HG02678 (cell line): ENCODE measurements at regions not wholly inside any gene's neighbourhood (a gene's known extent, or its start where the extent isn't known, plus 50 kb on each side); places are given as distances from the start of the nearest gene placed in this dataset.
A peak's percentile ranks its signal among the peaks of the same experiment; 100 is the strongest.

Experiments used
- ATAC-seq: cut with Tn5 transposase; IDR thresholded peaks from one replicate; pipeline ENCODE4 v1.9.1; 2021; ENCODE audit warnings: mild to moderate bottlenecking, moderate library complexity; ENCODE audit not compliant: unreplicated experiment

DNA sequence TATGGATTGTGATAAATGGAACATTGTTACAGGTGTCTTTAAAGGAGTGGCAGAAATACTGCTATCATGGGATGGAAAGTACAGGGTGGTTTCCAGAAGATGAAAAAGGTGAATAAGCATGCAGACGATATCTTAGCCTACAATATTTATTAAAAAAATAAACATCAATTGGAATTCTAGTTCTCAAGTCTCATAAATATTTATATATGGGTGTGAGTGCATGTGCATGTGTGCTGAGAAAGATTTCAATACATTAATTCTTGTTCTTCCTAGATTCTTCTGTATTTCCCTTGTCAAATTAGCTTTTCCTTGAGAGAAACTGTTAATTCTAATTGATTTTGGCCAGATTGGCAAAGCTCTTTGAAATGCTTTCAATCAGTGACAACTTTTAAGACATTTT, 618.2 kb downstream of the METTL15 start:
- ATAC-seq = no peak

DNA sequence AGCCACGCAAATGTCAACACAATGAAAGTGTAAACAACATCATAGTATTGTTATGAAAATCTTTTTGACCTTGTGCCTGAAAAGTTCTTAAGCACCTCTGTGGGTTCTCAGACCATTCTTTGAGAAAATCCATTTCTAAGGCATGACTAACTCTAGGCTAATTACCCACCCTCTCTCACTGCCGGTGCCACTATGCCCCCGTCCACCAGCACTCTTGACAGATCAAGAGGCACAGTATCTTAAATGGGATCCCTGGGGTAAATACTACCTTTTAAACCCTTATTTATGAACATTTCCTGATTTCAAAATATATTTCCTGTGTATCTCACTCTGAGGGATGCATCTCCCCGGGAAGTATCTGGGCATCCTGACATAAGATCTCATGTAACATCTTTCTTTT, 607.5 kb downstream of the METTL15 start:
- no peak for ATAC-seq

DNA sequence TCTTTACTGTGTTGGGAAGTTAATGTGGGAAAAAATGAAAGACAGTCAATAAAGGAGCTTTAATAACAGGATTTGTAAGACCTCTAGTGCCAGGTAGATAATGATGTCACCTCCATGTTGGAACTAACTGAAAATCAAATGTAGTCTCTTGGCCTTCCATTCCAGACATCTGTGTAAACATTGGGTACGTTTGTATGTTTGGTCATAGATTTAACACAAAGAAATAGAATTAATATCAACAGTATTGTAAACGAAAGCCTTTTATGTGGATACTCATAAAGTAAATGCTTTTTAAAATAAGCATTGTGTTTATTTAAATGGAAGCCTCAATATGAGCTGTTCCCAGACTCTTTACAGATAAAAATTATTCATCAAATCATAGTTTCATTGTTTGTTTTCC, 605.7 kb downstream of the METTL15 start:
- ATAC-seq = no peak

DNA sequence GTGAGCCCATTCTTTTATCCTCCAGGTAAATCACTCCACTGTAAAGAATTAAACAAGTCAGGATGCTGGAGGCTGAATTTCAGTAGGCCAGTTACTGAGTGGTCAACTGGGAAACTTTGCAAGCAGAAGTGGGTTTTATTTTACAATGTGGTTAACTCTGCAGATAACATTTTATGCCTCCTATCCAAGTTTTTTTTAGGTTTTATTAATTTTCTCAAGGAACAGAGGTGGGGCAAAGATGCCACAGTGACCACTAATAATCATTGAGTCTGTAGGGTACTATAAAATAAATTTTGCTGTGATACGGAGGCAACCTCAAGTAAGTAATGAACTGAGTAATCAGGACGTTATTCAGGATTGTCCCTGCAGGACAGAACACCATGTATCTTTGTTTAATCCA, 599.9 kb downstream of the METTL15 start:
- no peak for ATAC-seq

DNA sequence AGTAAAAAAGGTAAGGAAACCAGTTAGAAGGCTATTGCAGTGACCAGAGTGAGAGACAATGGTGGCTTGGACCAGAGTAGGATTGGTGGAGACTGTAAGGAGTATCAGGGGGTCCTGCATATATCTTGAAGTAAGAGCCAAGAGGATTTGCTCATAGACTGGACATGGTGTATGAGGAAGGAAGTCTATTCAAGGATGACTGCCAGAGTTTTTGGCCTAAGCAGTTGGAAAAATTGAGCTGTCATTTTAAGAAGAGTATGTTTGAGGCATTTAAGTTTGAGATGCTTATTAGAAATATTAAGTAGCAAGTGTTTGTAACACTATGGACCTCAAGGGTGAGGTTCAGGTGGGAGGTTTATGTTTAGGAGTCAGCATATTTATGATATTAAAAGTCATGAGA, 596.6 kb downstream of the METTL15 start:
- ATAC-seq = no peak

DNA sequence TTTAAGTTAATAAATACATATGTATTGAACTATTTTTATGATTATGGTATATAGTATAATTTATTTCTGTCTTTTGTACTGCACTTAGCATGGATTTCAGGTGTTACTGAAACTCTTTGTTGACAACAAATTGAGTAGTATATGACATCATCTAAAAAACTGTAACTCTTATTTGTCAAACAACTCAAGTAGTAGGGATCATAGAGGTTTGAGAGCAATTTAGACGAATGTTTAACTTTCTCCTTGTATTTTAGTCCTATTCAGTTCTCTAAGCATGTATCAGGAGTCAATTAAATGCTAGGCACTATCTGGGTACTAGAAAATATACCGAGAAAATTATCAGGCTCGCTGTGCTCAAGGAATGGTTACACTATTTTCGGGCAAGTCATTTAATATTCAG, 595.2 kb downstream of the METTL15 start:
- no peak for ATAC-seq

DNA sequence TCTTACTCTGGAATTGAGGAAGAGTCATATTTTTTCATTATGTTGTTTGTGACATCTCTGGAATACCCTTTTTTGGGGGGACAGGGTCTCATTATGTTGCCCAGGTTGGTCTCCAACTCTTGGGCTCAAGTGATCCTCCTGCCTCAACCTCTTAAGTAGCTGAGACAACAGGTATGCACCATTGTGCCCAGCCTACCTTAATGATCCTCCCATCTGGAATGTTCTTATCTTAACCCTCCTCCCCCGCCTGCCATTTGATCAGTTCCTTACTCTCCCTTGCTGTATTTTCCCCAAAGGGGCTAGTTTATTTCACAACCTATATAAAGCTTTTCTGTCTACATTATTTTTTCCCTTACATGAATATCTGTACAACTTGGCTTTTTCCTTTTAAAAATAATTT, 594.7 kb downstream of the METTL15 start:
- ATAC-seq = no peak

DNA sequence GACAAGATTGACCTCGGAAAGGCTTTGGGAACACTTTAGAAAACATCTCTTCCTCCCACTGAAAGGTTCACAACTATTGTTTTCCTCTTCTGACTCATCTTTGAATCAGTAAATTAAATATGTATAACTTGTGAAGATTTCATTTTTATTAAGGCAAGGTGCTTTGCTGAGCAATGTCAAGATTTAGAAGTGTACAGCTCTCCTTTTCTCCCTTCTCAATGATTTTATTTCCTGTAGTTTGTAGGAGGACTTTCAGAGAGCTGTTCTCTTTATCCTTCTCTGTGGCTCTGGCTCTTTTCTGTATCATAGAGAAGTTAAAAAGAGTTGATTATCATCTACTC, 594.2 kb downstream of the METTL15 start:
- no peak for ATAC-seq

DNA sequence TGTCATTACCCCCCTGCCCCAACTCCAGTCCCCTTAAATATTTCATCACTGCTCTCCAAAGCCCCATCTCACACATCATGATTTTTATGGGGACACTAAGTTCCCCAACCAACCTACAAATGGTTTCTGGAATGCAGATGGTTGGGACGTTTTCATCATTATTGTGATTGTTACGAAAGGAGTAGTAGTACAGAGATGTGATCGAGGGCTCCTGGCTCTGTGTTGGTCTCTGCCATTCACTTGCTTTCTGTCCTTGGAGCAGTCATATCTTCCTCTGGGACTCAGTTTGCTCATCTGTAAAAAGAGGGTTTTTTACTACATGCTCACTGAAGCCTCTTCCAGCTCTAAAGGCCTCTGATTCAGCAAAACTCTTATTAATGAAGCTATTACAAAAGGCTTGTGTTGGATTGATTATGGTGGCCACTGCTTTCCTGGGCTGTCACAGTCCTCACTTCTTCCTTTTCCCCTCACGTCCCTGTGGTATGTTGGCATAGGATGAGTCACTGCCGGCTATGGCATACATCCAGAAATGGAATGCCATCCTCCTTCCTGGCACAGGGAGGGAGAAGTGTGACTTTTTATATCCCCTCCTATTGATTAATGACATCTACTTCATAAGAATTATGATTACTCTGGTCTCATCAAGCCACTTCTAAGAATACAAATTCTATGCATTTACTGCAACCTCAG, 593.7 kb downstream of the METTL15 start:
- ATAC-seq = no peak

DNA sequence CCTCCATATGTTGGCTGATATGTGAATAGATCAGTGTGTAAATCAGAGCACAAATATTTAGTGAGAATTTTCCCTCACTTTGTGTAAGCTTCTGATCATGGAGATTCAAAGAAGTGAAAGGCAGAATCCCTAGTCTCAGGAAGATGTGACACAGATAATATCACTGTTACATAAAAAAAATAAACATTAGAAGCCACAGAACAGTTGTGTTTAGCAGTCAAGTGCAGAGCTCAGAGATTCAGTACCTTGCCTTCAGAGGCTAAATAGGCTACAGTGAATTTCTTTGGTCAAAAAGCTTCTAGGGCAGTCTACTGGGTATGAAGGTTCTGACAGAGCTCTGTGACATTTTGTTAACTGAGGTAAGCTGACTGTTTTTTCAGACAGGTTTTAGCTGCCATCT, 591.5 kb downstream of the METTL15 start:
- no peak for ATAC-seq

DNA sequence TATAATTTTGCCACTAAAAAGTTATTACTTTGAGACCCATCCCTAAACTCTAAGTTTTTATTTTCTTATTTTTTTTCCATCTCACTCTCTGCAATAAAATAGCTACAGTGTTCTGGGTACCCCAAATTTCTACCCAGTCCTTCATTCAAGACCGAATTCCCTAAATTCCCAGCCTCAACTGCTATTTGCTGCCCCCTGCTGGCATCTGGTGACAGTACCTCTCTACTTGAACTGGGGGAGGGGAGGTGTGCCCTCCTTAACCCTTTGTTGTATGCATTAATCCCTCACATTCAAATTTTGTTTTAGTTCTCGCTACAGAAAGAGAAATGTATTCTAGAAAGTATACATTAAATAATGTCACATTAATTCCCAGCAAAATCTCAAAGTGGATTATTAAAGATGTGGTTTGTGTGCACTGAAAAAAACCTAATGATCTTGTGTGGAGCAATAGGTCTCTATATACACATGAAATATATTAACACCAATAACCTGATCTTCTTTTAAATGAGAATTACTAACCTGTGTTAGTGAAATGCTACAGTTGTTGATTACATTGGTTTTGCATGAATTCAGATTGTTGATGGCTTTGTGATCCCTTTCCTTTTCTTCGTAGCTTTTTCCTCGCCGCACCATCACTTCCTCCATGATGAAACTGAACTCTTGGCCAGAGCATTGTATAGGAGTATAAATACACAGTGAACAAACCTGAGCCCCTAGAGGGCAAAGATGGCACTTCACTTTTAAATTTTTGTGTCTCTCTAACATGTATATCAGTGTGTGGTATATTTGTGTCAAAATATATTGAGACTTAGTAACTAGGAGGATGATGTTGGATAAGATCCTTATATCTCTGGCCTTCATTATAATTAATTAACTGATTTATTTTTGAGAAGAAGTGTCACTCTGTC, 590.0 kb downstream of the METTL15 start:
- ATAC-seq = peak; percentile 60

DNA sequence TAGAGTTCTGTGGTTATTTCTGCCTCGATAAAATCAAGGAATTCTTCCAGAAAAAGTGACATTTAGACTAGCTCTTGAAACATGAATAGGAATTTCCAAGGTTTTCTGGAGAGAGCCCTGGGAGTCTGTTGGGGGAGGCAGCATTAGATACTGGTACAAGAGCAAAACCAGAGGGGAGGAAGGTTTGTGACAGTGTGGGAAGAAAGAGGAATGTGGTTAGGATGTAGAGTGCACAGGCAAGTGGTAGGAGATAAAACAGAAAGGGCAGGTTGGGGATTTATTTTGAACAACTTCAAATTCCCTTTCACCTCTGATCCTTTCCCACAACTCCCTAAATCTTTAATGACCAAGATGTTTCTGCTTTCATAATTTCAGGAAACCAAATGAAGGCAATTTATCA, 588.4 kb downstream of the METTL15 start:
- no peak for ATAC-seq

DNA sequence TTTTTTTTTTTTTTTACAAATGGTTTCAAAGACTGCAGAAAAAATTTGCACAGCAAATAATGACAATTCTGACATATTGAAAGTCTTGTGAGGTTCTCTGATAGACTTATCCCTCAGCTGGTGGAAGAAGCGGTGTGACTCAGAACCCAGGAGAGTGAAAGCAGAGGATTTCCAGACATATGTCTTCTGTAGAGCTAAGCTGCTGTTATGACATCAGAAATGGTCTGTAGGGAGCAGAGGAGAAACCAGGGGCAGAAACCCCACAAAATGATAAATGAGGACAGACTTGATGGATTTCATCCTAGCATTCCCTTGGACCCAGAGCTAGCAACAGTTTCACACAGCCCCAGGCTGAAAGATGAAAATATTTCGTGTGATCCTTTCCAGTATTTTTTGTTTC, 582.6 kb downstream of the METTL15 start:
- ATAC-seq = no peak

DNA sequence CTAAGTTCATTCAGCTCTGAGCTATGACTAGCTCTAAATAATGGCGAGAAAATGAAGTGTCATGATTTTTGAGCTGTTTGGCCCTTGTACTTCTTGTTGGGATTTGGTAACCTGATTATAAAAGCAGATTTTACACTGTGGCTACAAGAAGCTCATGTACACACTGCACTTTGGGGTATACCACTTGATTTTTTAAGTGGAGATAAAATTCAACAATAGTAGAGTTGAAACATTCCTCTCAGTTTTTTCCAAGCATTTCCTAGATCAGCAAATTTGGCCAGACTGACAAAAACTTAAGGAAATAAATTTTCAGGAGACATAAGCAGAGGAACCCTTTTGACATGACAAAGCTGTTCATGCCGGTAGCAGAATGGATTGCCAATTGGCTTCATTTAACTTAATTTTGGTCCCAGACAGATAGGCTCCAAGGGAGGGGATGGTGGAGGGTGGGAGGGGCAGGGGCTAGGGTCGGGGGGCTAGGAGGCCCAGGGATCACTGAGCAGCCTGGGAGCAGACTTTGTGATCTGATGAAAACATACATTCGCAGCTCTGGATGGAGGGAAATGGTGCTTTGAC, 575.9 kb downstream of the METTL15 start:
- no peak for ATAC-seq

DNA sequence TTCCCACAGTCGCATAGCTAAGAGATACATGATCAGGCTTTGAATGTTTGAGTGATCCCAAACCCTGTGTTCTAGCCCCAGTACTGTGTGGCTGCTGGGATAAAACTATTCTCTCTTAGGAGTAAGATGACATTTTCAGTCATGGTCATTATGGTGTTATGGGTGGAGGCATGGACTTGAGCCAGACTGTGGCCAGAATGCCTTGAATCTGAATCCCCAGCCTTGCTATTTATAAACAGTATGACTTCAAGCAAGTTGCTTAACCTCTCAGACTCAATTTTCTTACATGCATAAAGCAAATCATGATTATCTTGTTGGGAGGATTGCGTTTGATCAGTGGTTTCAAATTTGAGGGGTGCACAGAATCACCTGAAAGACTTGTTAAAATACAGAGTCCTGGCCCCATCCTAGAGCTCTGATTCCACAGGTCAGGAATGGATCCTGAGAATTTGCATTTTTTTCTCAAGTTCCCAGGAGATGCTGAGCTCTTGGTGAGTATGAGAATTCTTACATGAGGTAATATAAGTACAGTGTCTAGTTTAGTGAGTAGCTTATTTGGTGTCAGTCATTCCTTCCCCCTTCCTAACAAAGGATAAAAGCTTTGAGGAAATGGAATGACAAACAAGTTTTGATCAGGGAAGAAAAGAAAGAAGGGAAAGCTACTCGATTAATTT, 571.7 kb downstream of the METTL15 start:
- ATAC-seq = no peak

DNA sequence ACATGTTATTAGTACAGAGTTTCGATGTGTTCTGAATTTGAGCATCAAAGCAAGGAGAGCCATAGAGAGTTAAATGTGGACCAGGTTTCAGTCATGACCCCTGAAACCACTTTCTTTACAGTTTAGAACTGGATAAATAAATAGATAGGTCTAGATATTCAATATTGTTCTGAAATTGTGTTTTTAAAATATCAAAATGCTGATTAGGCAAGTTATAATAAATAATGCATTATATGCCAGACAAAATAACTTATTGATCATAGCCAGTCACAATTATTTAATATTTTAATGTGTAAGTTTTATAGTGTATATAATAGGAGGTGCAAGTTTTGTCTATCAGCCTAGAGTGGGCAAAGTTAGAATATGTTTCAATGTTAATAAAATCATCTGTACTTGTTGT, 569.5 kb downstream of the METTL15 start:
- no peak for ATAC-seq

DNA sequence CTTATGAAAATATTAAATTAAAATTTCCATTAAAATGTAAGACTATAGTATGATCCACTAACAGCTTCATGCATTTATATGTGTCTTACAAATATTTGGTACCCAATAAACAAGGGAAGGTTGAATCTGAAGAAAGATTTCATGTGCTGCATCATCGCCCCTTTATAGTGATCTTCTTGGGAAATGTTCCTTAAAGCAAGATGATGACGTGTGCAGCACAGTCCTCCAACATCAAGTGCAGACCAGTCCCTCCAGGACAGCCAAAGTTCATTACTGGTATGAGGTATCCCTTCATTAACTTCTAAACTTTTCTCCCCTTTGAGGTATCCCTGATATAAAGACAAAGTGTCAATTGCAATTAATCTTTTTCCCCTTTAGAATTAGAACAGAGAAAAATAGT, 567.0 kb downstream of the METTL15 start:
- ATAC-seq = no peak

DNA sequence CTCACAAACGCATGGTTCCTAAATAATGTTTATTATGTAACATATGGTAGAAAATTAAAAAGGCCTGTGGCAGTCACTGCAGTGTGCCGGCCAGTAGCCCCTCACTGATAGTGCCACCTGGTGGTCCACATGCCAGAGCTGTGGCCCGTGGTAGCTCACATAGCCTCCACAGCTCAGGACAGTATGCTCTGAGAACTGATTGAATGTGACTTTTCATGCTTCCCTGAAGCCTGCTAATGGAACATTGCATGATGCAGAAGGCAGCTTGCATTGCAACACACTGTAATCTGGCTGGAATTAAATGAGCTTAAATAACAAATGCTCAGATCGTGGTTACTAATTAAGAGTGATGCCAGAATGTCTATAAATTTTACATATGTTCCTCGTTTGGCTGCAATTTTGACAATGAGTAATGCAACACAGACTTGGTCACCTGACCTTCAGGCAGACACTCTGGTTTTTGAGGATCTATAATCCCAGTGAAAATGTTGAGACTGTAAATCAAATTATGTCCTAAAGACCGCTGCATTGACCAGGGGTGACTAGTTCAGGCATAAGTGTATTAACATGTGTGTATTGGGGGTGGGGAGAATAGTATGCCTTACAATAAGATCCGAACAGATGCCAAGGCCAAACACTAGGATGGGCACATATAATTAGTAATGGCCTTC, 566.4 kb downstream of the METTL15 start:
- peak; percentile 44 for ATAC-seq

DNA sequence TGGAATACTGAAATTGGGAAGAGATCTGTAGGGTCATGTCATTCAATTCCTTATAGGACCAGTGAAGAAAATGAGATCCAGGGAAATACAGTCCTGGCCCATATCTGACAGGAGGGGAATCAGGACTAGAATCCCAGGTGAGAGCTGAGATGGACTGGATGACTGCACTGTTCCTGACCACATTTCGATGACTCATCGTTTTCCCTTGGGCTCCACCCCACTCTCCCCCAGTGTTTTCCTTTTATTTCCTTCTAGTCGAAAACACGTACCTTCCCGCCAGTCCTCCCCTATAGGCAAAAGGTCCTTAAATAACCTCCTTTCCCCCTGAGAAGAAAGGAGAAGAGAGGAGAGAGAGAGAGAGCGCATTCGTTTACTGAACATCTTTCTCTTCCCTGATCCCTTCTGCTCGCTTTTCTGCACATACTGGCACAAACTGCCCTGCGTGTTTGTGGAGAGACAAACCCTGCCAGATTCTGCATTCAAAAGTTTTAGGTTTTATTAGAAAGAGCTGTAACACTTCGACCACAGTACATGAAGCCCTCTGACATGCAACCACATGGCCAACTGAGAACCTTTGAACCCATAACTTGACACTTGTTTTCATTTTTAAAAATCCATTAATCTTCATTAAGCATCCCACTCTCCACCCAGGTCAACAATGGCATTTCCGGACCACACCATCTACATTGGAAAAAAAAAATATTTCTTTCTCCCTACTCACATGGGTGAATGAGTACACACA, 565.7 kb downstream of the METTL15 start:
- ATAC-seq = no peak

DNA sequence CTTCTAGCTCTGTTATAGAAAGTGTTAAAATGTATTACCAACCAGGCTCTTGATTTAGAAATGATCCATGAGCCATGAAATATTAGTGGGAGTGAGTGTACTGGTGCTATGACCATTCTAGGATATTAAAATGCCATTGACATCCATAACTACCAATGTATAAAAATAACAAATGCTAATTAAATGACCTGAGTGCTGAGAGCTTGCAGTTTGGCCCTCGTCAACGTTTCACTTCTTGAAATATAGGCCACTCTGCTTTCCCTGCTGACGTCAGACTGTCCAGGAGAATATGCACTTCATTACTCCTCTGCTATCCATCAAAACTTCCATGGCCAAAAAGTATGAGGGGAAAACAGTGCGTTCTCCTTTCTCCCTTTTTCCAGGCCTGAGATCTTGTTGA, 563.1 kb downstream of the METTL15 start:
- no peak for ATAC-seq
